GM23338 (cell line): ENCODE measurements at regions not wholly inside any gene's neighbourhood (a gene's known extent, or its start where the extent isn't known, plus 50 kb on each side); places are given as distances from the start of the nearest gene placed in this dataset.
A peak's percentile ranks its signal among the peaks of the same experiment; 100 is the strongest.

ENCODE experiments used
- ATAC-seq: fragments of 200-7000 bp; cut with Tn5 transposase; 3 replicates; pipeline ENCODE4 v1.9.1; 2020
- DNase-seq: peaks from one replicate; pipeline ENCODE4 v3.0.0-alpha.2; 2015; ENCODE audit warnings: low spot score
- H2AFZ ChIP-seq: fragments of 200-600 bp; sonication (generic); 2 replicates; pipeline ENCODE4 v1.8.0; 2016; ENCODE audit warnings: antibody characterized with exemption, mild to moderate bottlenecking, moderate library complexity
- H3F3A ChIP-seq: fragments of 200-600 bp; sonication (generic); replicated peaks from 2 replicates; pipeline ENCODE4 v1.8.0; 2017; ENCODE audit warnings: antibody characterized with exemption, mixed run types, low read depth
- H3K27ac ChIP-seq: fragments of 200-600 bp; sonication (generic); 2 replicates; pipeline ENCODE4 v1.6.1; 2016; ENCODE audit warnings: low read depth
- H3K27me3 ChIP-seq: fragments of 200-600 bp; sonication (generic); 2 replicates; pipeline ENCODE4 v1.8.0; 2016; ENCODE audit warnings: mild to moderate bottlenecking, mixed run types, moderate library complexity; ENCODE audit not compliant: insufficient read depth
- H3K36me3 ChIP-seq: fragments of 200-600 bp; sonication (generic); 2 replicates; pipeline ENCODE4 v1.8.0; 2016; ENCODE audit warnings: mild to moderate bottlenecking; ENCODE audit not compliant: insufficient read depth
- H3K4me1 ChIP-seq: fragments of 200-600 bp; sonication (generic); 2 replicates; pipeline ENCODE4 v1.8.0; 2016; ENCODE audit warnings: mild to moderate bottlenecking, moderate library complexity; ENCODE audit not compliant: insufficient read depth
- H3K4me2 ChIP-seq: fragments of 200-600 bp; sonication (generic); 2 replicates; pipeline ENCODE4 v1.7.1; 2017; ENCODE audit warnings: mixed run types
- H3K4me3 ChIP-seq: fragments of 200-600 bp; sonication (generic); 2 replicates; pipeline ENCODE4 v1.6.1; 2016; ENCODE audit warnings: mixed run types
- H3K79me2 ChIP-seq: fragments of 200-600 bp; sonication (generic); replicated peaks from 2 replicates; pipeline ENCODE4 v1.8.0; 2017; ENCODE audit warnings: mild to moderate bottlenecking; ENCODE audit not compliant: insufficient read depth
- H3K9me2 ChIP-seq: fragments of 200-600 bp; sonication (generic); 2 replicates; pipeline ENCODE4 v1.8.0; 2017; ENCODE audit not compliant: insufficient read depth
- H4K20me1 ChIP-seq: fragments of 200-600 bp; sonication (generic); replicated peaks from 2 replicates; pipeline ENCODE4 v1.8.0; 2017; ENCODE audit warnings: mild to moderate bottlenecking; ENCODE audit not compliant: insufficient read depth
- H3K27ac Mint-ChIP-seq: 2 replicates; pipeline ENCODE4 v1.8.0; 2020; ENCODE audit warnings: inconsistent platforms, mild to moderate bottlenecking, moderate library complexity, mixed read lengths
- H3K27me3 Mint-ChIP-seq: 3 replicates; pipeline ENCODE4 v1.8.0; 2022; ENCODE audit warnings: low read depth, mild to moderate bottlenecking, moderate library complexity, mixed read lengths, inconsistent platforms; ENCODE audit not compliant: insufficient read depth, poor library complexity
- H3K36me3 Mint-ChIP-seq: 3 replicates; pipeline ENCODE4 v1.8.0; 2021; ENCODE audit warnings: low read depth, mild to moderate bottlenecking, inconsistent platforms, moderate library complexity, mixed read lengths
- H3K4me1 Mint-ChIP-seq: 3 replicates; pipeline ENCODE4 v1.8.0; 2020; ENCODE audit warnings: mild to moderate bottlenecking, inconsistent platforms, mixed read lengths
- H3K4me3 Mint-ChIP-seq: 3 replicates; pipeline ENCODE4 v1.8.0; 2021; ENCODE audit warnings: moderate library complexity, mild to moderate bottlenecking, inconsistent platforms, mixed read lengths
- H3K9me3 Mint-ChIP-seq: 3 replicates; pipeline ENCODE4 v1.8.0; 2020; ENCODE audit warnings: moderate library complexity, mild to moderate bottlenecking, inconsistent platforms, mixed read lengths
- CREB1 ChIP-seq: fragments of 250-450 bp; sonication (Bioruptor Pico); IDR thresholded peaks from 2 replicates; pipeline ENCODE4 v1.5.0; 2020; ENCODE audit warnings: low read depth, mild to moderate bottlenecking, moderate library complexity
- EZH2 ChIP-seq: fragments of 200-600 bp; sonication (generic); IDR thresholded peaks from one replicate; pipeline ENCODE4 v1.8.0; 2017; ENCODE audit warnings: antibody characterized with exemption, mild to moderate bottlenecking, low read depth; ENCODE audit not compliant: unreplicated experiment
- EZH2phosphoT487 ChIP-seq: fragments of 200-600 bp; sonication (generic); IDR thresholded peaks from one replicate; pipeline ENCODE4 v1.8.1; 2018; ENCODE audit warnings: antibody characterized with exemption; ENCODE audit not compliant: unreplicated experiment
- POLR2AphosphoS5 ChIP-seq: IDR thresholded peaks from 2 replicates; pipeline ENCODE4 v1.6.1; 2016; ENCODE audit warnings: antibody characterized with exemption, low read depth
- ZNF114 ChIP-seq: fragments of 250-450 bp; sonication (Bioruptor Pico); IDR thresholded peaks from 2 replicates; pipeline ENCODE4 v1.5.0; 2020; ENCODE audit warnings: mild to moderate bottlenecking, moderate library complexity
- ZNF331 ChIP-seq: fragments of 250-450 bp; sonication (Bioruptor Pico); IDR thresholded peaks from 2 replicates; pipeline ENCODE4 v1.5.0; 2020; ENCODE audit warnings: low read depth, mild to moderate bottlenecking, moderate library complexity
- ZNF462 ChIP-seq: fragments of 250-450 bp; sonication (Bioruptor Pico); IDR thresholded peaks from 2 replicates; pipeline ENCODE4 v1.5.0; 2020; ENCODE audit warnings: mild to moderate bottlenecking, moderate library complexity
- TF ChIP-seq, protein P1 (sequence below): IDR thresholded peaks from one replicate; pipeline ENCODE4 v1.6.1; 2018; ENCODE audit warnings: antibody characterized with exemption; ENCODE audit not compliant: unreplicated experiment

DNA sequence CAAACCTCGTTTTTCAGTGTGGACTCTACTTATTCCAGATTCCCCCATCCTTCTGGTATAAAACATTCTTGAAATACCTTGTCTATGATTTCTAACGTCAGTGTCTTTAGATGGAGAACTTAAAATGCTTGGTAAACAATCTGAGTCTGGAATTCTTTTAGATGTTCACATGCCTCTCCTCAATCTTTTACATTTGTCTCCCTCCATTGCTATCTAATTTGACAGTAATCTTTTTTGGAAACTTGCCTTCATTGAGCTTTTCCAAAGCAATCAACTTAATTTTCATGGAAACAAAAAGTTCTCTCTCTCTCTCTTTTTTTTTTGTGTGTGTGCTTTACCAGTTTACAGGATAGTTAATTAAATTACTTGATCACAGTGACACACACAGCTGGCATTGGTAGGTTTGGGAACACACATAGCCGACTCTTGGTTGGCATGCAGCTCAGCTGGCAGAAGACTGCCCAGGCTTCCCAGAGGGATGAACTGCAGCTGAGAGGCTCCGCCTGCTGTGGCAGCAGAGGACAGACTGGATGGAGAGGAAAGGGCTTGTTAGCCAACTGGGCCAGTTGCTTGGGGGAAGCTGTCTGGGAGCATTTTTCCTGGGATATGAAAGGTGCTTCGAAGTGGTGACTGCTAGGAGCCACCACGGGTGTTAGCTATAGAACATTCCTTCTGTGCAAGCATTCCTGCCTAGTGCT is 271.3 kb downstream of the ZSWIM6 start:
- Histone ChIP-seq H3K4me2 (no peak overlapping the region), H3K4me1 (no peaks in the 10 kb centered on the region; the same call in 1 of the 2 replicates), H3K36me3 (no peaks in the 10 kb centered on the region), H3K79me2 (no peaks in the 10 kb centered on the region), H3K27me3 (no peaks in the 10 kb centered on the region), H3K27ac (no peak overlapping the region), H3K9me2 (no peaks in the 10 kb centered on the region), H2AFZ (no peak overlapping the region), H4K20me1 (no peaks in the 10 kb centered on the region), H3F3A (no peaks in the 10 kb centered on the region), H3K4me3 (no peak overlapping the region)
- Mint-ChIP-seq H3K4me3 (no peak overlapping the region), H3K9me3 (no peaks in the 10 kb centered on the region), H3K27me3 (peaks cover 15% of the 10 kb centered on the region), H3K36me3 (no peaks in the 10 kb centered on the region; the same call in 2 of the 3 replicates), H3K27ac (no peak overlapping the region), H3K4me1 (peaks cover 19% of the 10 kb centered on the region)
- ATAC-seq (peak; percentile 73), DNase-seq (peak; percentile 22)
- TF ChIP-seq POLR2AphosphoS5 = no peak
- TF ChIP-seq EZH2 = no peak
- TF ChIP-seq EZH2phosphoT487 = no peak
- TF ChIP-seq CREB1 (CRISPR knock-in tag) = no peak
- no peak for TF ChIP-seq ZNF331 (CRISPR knock-in tag)
- TF ChIP-seq, protein P1, sequence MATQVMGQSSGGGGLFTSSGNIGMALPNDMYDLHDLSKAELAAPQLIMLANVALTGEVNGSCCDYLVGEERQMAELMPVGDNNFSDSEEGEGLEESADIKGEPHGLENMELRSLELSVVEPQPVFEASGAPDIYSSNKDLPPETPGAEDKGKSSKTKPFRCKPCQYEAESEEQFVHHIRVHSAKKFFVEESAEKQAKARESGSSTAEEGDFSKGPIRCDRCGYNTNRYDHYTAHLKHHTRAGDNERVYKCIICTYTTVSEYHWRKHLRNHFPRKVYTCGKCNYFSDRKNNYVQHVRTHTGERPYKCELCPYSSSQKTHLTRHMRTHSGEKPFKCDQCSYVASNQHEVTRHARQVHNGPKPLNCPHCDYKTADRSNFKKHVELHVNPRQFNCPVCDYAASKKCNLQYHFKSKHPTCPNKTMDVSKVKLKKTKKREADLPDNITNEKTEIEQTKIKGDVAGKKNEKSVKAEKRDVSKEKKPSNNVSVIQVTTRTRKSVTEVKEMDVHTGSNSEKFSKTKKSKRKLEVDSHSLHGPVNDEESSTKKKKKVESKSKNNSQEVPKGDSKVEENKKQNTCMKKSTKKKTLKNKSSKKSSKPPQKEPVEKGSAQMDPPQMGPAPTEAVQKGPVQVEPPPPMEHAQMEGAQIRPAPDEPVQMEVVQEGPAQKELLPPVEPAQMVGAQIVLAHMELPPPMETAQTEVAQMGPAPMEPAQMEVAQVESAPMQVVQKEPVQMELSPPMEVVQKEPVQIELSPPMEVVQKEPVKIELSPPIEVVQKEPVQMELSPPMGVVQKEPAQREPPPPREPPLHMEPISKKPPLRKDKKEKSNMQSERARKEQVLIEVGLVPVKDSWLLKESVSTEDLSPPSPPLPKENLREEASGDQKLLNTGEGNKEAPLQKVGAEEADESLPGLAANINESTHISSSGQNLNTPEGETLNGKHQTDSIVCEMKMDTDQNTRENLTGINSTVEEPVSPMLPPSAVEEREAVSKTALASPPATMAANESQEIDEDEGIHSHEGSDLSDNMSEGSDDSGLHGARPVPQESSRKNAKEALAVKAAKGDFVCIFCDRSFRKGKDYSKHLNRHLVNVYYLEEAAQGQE = no peak
- no peak for TF ChIP-seq ZNF462 (CRISPR knock-in tag)
- no peak for TF ChIP-seq ZNF114 (CRISPR knock-in tag)
